GM19372 (cell line): ENCODE measurements at regions not wholly inside any gene's neighbourhood (a gene's known extent, or its start where the extent isn't known, plus 50 kb on each side); places are given as distances from the start of the nearest gene placed in this dataset.
"Not testable (repeated sequence)": the region's sequence is repeated elsewhere in the genome, so short reads cannot be mapped to it uniquely, and the experiment has no call there.

Source experiments
- ATAC-seq: cut with Tn5 transposase; IDR thresholded peaks from one replicate; pipeline ENCODE4 v1.9.1; 2021; ENCODE audit warnings: mild to moderate bottlenecking, low read depth, moderate library complexity; ENCODE audit not compliant: unreplicated experiment

DNA sequence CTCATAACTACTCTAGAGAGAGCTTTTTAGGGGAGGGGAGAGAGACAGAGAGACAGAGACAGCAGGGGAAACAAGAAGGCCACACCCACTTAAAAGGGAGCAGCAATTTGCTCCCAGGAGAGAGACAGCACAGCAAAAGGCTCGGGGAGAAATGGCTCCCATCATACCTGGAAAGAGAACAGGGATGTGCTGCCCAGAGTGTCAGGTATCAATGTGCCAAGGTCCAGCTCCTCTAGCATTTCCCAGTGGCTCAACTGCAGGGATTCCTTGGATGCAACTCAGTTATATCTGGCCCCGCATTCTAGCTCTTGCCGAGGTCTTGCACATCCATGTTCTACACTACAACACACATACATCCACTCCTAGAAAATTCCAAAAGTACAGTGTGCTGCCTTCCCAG lies 304.0 kb upstream of the CDYL start:
- no peak for ATAC-seq

DNA sequence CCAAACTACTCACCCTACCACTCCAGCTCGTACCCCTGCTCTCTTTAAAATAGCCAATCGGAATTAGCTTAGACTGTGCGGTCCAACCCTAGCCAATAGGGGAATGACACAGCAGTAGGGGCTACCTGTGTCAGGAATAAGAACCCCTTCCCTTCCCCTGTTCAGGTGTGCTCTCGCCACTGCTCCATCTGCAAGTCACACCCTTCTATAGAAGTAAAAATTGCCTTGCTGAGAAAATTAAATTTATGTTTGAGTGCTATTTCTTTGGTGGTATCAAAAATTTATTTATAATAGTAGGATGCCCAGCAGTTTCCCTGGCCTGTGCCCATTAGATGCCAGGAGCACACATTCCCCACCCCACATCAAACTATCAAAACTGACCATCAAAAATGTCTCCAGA lies 304.7 kb upstream of the CDYL start:
- ATAC-seq: not testable (repeated sequence)

DNA sequence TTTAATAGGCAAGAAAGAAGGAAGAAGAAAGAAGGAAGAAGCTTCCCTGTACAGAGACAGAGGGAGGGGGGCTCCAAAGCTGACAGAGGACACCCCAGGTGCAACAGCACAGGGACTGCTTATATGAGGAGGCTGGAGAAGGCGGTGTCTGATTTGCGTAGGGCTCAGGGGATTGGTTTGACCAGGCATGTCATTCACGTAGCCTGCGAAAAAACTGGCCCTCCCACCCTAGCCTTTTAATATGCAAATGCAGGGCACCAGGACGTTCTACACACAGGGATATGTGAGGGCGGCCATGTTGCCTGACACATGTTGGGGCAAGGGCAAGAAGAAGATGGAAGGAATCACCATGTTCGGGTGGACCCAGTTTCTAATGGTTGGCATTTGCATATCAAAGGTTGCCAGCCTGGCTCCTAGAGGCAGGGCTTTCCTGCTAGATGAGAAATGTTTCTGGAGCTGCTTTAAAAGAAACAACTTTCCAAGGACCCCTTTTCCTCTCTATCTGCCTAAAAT lies 305.4 kb upstream of the CDYL start:
- no peak for ATAC-seq

DNA sequence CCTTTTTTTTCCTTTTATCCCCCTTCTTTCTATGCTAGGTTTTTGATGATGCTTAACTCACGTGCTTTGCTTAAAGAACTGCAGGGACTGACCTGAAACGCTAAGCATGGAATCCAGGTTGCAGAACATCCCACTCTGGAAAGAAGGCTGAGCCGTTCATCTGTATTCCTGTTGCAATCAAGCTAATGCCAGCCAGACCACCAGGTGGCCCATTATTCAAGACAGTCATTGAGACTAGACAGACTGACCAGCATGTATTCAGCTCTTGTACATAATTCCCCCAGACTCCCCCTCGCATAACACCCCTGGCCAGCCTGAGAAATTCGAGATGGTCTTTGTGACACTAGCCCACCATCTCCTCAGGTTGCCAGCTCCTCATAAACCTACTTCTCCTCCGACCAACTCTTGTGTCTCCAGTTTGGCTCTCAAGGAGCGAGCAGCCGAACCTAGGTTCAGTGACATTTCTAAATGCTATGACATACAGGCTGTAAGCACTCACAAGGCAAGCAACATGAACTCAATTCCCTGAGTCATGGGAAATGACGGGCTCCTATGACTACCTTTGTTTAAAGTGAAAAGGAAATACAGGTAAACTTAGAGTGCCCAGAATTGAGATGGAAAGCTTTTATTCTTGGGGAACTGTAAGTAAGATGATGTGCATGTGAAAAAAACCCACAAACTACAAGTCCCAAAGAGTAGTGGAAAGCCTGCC lies 309.3 kb upstream of the CDYL start:
- no peak for ATAC-seq

DNA sequence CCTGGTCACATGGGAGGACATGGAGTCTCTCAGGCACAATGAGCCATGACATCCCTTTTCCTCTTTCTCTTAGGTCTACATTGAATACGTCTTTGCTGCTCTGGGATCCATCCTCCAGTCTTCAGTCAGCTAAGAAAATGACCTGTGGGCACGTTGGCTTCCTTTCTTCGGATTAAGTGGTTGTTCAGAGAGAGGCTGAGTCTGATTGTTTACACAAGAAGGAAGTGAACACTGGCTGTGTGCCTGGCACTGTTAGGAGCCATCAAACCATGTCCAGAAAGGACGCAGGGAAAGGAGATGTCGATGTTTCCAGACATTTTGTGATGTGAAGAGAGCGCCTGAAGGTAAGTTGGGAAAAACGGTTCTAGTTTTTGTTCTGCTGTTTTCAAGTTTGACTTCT lies 309.9 kb upstream of the CDYL start:
- ATAC-seq: no peak

DNA sequence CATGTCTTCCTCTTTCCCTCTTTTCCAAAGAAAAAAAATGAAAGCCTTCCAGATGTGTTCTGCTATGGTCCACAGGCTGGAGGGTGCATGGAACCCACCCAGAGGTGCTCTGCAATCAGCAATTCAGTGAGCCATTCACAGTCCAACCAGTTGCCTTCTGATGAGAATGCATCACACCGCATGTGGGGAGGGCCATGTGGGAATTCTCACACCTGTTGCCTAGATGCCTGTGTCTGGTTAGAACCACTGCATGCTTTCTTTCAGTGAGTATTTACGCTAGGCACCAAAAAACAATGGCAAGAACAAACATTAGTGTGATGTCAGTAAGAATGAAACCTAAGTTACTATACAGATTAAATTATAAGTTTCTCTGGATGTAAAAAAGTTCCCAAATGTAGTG lies 311.6 kb upstream of the CDYL start:
- no peak for ATAC-seq

DNA sequence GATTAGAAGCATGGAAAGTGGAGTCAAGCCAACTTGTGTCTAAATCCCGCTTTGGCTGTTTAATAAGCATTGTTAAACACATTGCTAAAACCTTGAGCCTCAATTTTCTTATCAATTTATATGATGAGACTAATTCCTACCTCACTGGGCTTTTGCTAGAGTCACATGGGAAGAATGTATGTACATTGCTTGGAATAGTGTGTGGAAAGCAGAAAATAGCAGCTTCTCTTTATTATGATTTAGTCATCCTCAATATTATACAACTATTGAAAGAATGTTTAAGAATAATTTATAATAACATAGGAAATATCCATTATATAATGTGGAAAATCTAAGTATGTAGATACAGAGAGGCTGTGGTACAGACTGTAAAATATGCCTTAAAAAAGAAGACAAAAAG lies 313.0 kb upstream of the CDYL start:
- ATAC-seq: no peak

DNA sequence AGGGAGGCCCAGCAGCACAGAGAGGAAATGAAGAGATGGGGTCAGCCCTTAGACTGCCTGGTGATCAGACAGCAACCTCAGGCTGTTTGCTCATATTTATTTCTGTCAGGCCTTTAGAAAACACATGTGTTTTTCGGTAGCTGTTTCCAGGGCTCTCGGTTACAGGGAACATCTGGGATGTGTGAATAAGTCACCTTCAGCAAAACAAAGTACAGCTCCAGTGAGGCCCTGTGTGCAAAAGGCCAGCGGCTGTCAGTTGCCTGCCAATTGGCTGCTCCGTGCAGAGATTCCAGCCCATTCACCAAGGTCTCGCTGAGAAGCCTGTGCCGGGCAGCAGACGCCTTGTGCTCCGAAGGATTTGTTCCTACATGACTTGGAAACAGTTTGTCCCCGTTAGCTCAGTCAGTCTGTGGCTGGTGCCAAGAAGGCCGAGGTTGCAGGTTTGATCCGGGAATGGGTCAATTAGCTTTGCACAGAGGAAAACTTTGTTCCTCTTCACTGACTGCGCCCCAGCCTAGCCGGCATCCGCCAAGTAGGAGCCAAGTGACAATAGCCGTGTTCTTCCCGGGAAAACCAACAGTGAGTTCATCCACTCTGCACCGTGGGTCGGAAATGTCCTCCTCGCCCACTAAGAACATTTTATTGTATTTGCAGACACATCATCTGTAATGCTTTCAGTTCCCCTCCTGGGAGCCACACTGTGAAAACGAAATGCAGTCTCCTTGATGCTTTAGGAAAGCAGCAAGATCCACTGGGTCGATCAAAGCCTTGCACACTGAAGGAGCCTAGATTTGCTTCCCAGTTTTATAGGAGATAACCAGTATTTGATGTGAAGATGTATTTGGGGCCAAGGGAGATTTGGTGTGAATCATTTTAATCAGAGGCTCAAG lies 315.4 kb upstream of the CDYL start:
- no peak for ATAC-seq

DNA sequence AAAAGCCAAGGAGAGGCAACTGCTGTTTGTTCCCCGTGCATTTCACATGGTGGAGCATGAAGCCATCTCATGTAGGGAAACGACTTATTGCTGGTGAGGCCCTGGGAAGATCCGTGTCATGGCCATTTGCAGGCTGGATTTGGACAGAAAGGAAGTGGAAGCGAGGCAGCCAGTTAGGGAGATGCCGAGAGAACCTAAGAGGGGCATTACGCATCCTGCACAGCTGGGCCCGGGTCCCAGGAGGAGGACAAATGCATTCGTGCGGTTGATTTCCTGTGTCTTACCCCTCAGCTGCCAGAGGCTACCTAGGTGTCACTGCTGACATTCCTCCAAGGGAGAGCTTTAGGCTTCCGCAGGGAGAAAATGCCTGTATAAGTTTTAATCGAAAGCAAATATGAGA lies 316.2 kb upstream of the CDYL start:
- no peak for ATAC-seq

DNA sequence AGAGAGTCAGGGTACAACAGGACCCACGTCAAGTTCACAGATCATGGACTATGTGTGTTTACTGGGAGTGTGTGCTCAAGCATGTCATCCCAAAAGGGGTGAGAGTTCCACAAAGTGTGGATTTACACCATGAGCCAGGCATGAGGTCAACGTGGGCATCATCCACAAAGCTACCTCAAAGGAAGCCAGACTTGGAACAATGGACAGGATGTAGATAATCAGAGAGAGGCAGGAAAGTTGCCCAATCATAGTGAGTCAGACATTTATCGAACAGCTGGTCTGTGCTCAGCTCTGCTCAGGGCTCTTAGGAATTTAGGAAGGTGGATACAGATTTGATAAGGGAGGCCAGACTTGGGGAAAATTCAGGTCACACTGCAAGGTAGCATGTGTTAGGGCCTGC lies 317.2 kb upstream of the CDYL start:
- no peak for ATAC-seq

DNA sequence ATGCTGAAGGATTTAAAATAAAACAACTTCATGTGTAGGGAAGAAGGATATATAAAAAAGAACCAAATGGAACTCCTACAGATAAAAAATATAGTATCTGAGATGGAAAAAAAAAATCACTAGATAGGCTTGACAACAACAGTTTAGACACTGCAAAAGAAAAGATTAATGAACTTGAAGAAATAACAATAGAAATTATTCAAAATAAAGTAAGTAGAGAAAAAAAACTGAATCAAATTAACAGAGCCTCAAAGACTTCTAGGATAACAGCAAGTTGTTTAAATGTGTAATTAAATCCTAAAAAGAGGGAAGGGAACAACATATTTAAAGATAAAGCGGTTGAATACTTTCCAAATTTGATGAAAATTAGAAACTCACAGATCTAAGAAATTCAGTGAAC lies 316.3 kb upstream of the ECI2 start:
- ATAC-seq: no peak

DNA sequence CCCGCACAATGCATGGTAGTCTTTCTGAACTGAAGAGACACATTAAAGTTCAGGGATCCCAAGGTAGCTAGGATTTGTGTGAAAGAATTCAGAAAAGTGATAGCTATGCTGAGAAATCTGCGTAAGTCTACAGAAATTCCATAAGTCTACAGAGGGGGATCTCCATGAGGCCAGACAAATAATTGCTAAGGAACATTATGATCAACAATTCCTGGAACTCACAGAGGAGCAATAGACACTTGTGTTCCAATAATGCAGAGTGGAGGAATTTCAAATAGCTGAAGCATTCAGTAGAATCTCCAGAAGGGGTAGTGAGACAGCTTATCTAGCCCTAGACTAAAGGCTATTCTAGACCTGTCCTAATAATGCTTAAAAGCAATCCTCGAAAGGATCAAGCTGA lies 315.7 kb upstream of the ECI2 start:
- no peak for ATAC-seq

DNA sequence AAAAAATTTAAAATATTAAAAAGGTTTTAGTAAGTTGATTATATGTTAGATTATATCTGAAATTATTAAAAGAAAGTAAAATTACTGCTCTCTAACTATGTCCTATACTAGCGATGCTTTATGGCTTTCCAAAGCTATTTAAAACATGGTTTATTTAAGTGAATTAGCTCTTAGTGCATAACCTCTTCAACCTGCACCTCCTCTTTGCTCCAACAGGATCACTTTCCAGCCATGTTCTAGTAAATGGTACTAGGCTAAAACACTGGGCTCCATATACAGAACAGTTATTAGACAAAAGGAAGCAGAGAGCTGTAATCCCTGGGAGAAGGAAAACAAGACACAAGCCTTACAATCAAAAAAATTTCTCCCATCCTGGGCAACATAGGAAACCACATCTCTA lies 314.9 kb upstream of the ECI2 start:
- ATAC-seq: no peak

DNA sequence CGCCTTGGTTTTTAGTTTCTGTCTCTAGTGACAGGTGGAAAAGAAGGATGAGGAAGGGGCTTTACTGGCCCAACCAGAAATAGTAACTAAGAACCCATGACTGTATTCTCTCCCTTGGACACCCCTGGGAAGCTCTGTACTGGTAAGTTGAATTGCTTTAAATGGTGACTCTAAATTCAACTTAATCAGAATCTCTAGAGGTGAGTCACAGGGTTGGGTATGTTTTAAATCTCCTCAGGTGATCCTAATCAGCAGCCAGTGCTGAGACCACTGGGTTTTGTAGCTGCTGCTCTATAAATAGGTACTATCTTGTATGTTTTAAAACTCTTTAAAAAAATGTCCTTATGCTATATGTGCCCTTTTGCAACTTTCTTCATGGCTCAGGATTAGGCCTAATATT lies 314.0 kb upstream of the ECI2 start:
- ATAC-seq: no peak

DNA sequence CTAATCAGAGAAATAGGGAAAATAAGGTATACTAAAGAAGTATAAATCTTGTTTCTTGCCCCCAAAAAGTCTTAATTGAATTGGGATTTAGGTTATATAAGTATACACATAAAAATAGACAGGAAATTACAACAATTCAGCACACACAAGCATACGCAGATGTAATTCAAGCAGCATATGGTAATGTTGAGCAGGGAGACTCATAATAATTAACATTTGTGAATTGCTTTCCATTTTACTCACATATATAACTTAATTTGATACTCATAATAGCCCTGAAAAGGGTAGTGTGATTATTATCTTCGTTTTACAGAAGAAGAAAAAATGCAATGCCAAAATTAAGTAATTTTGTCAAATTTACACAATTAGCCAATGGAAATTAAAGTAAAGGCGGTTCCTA lies 313.5 kb upstream of the ECI2 start:
- ATAC-seq: no peak

DNA sequence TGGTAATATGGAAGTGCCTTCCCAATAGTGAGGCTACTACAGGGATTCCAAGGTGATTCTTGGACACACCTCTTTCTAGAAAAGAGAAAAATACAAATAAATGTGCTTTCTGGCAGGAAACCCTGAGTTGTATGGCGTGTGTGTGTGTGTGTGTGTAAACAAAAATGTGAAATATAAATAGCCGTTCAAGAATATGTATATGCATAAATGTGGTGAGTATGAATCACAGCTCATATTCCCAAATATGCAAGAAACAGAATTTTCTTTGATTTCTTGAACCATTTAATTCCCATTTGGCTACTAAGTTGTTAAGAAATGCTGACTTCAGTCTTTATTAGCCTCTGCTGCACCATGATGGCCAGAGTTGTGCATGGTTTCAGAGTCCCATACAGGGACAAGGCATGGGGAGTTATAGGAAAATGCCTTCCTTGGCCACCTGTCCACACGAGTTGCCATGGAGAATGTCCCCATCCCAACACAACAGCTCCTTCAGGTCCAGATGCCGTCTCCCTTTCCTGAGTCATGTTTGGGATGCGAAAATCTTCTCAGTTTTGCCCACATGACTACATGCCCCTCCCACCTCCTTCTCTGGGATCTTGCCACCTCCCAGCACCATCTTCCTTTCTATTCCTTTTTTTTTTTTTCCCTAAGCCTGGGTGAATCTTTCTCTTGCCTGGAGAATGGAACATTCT lies 312.4 kb upstream of the ECI2 start:
- ATAC-seq: no peak

DNA sequence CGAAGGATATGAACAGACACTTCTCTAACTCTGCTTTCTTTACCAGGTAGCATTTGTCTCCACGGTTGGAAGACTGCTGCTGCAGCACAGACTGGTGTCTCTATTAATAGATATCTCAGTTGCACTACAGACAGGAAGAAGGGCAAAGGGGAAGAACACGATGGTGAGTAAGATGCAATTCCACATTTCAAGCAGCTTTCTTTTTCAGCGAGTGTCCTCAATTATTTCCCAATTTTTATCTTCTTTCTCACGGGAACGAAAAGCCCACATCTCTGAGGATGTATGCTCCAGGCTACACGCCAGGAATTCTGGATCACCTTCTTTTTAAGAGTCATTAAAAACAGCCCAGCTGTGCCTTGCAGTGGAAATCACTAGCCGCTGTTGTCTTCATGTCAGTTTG lies 311.6 kb upstream of the ECI2 start:
- ATAC-seq: no peak

DNA sequence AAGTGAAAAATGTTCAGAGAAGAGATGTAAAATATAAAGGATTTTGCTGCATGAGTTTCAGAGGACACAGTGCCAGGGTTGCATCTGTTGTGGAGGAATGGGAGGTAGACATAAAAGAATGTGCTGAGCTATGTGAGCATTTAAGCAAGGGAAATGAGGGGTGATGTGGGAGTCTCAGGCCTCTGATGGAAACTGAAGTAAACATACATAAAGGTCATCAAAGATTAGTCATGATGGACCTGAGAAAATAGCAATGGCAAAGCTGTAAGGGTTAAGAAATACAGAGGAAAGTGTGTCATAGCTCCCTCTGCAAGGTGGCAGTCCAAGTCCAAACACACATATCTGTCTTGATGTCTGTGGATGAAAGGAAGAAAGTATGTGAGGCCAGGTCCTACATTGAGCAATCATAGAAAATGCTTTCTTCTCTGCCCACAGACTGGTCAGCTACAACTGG lies 306.6 kb upstream of the ECI2 start:
- no peak for ATAC-seq

DNA sequence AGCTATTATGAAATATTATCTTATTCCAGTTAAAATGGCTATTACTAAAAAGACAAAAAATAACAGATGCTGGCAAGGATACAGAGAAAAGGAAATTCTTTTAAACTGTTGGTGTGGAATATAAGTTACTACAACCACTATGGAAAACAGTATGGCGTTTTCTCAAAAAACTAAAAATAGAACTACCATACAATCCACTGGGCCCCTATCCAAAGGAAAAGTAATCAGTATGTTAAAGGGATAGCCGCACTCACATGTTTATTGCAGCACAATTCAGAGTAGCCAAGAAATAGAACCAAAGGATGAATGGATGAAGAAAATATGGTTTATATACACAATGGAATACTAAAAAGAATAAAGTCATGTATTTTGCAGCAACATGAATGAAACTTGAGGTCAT lies 303.8 kb upstream of the ECI2 start:
- ATAC-seq: no peak

DNA sequence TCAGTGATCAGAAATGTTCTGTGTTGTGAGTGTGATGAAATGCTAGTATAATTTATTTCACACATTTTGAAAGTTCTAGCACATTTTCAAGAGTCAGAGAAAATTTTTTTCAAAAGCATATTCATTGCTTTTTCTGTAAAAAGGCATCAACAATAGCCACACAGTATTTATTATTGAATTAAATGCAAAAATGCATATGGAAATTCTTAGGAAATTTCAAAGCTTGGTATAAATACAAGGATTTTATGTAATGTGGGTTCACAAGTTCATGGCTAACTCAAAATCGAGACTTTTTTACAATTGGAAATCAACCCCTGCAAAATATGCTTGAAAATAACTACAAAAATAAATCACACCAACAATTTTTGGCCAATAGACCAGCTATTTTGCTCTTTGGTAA lies 302.0 kb upstream of the ECI2 start:
- ATAC-seq: no peak

DNA sequence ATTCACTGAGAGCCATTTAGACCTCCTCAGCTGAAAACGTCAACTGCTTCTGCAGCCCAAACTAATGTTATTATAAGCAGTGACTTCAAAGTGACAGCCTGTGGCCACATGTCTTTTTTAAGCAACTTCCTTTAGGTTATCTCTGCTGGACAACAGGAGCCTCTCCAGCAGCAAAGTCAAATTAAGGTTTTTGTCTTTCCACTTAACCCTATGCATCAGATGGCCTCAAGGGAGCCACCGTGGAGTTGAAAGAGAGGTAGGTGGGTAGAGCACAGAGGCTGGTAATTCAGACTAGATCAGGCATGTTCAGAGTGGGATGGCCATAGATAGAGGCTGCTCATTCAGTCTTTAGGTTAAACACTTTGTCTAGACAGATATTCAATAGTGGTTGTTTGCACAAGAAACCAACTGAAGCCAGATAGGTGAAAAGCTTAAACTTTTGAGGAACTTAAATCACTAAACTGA lies 300.6 kb upstream of the ECI2 start:
- ATAC-seq: no peak
